ENCODE measurements at regions not wholly inside any gene's neighbourhood (a gene's known extent, or its start where the extent isn't known, plus 50 kb on each side); places are given as distances from the start of the nearest gene placed in this dataset.

DNA sequence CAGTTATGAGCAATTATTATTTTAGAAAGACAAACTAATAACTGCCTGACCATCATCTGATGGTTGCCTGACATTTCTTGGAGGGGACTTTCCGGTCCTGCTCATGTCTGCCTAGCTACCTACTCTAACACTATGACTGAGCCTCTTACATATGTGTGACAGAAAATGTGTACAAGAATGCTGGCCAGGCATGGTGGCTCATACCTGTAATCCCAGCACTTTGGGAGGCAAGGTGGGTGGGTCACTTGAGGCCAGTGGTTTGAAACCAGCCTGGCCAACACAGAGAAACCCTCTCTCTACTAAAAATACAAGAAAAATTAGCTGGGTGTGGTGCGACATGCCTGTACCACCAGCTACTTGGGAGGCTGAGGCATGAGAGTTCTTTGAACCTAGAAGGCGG is 666.3 kb downstream of the KCNJ3 start:
- Histone ChIP-seq H3K27ac (no peak overlapping the region), H3K4me3 (no peak overlapping the region), H3K36me3 (no peaks in the 10 kb centered on the region), H3K27me3 (no peaks in the 10 kb centered on the region), H3K4me1 (no peaks in the 10 kb centered on the region), H3K9me3 (no peaks in the 10 kb centered on the region)
- in situ Hi-C loops (cut with MboI; ENCODE audit: low pct_ligation_motif_present in 1 of 4, low pct_unique_long_range_greater_than_20kb in 1 of 4, low sequenced_read_pairs in 3 of 4) (no loop called here), intact Hi-C loops (cut with DNase I; ENCODE audit: low total_unique reads) (no loop called here)
- no peak for DNase-seq
- TF ChIP-seq POLR2A (IDR thresholded peaks at IDR 0.05) (no peak), EP300 (IDR thresholded peaks at IDR 0.05; ENCODE audit: low read depth) (no peak), POLR2AphosphoS5 (IDR thresholded peaks at IDR 0.05) (no peak)
- TF ChIP-seq, protein P1, sequence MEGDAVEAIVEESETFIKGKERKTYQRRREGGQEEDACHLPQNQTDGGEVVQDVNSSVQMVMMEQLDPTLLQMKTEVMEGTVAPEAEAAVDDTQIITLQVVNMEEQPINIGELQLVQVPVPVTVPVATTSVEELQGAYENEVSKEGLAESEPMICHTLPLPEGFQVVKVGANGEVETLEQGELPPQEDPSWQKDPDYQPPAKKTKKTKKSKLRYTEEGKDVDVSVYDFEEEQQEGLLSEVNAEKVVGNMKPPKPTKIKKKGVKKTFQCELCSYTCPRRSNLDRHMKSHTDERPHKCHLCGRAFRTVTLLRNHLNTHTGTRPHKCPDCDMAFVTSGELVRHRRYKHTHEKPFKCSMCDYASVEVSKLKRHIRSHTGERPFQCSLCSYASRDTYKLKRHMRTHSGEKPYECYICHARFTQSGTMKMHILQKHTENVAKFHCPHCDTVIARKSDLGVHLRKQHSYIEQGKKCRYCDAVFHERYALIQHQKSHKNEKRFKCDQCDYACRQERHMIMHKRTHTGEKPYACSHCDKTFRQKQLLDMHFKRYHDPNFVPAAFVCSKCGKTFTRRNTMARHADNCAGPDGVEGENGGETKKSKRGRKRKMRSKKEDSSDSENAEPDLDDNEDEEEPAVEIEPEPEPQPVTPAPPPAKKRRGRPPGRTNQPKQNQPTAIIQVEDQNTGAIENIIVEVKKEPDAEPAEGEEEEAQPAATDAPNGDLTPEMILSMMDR (IDR thresholded peaks at IDR 0.05): no peak
- 60 to 88% methylated on average over 1 to 3 of the region's 3 CpGs for WGBS, 2 donors (ENCODE audit: low coverage in 1 of 2)

DNA sequence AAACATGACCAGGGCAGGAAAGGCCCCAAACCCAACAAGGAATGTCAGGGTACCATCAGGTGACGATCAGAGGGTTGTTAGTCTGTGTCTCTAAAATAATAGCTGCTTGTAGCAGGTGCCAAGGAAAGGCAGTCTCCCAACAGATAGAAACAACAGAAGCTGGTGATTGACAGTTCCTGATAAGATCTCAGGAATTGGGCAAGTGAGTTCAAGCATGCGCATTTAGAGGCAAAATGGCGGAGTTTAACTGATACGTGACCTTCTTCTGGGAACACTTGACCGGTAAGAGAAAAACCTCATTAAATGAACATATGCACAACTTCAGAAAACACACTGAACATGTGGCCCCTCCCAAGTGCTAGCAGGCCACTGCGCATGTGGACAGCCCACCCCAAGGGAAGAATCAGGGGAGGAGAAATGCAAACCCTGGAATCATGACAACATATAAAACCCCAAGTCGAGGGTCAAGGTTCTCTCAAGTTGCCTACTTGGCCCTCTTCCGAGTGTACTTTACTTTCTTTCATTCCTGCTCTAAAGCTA is 664.9 kb downstream of the KCNJ3 start:
- 84 to 90% methylated on average over 5 to 8 of the region's 8 CpGs for WGBS, 2 donors (ENCODE audit: low coverage in 1 of 2)

DNA sequence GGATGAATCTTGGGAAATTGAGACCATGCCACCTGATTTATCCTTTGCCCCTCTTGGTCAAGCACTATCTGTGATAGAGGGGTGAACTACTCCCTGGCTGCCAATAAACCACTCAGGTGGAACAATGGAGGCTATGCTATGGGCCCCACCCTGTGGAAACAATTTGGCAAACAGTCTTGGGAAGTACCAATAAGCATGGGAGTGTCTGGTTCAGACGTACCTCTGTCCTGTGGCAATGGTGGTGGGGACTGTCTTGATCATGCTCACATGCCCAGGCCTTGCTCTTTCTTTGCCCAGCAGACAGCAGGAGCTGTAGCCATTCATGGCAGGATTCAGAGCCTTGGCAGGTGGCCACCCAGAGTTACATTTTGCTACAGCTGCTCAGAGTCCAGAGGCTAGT is 658.7 kb downstream of the KCNJ3 start:
- WGBS, 2 donors (ENCODE audit: low coverage in 1 of 2): 43% methylated on average over 1 of the region's 1 CpG; no CpG with 5 or more reads in 1 of the 2 donors
- no peak overlapping the region for H3K4me3 ChIP-seq
- H3K27me3 ChIP-seq: no peaks in the 10 kb centered on the region
- intact Hi-C loops (cut with DNase I; ENCODE audit: low total_unique reads) (no loop called here), in situ Hi-C loops (cut with MboI; ENCODE audit: low pct_ligation_motif_present in 1 of 4, low pct_unique_long_range_greater_than_20kb in 1 of 4, low sequenced_read_pairs in 3 of 4) (no loop called here)
- H3K27ac ChIP-seq: no peak overlapping the region
- H3K4me1 ChIP-seq: no peaks in the 10 kb centered on the region
- TF ChIP-seq POLR2AphosphoS5 (IDR thresholded peaks at IDR 0.05) (no peak), POLR2A (IDR thresholded peaks at IDR 0.05) (no peak), EP300 (IDR thresholded peaks at IDR 0.05; ENCODE audit: low read depth) (no peak)
- TF ChIP-seq, protein P1 (IDR thresholded peaks at IDR 0.05): no peak
- no peaks in the 10 kb centered on the region for H3K9me3 ChIP-seq
- H3K36me3 ChIP-seq: no peaks in the 10 kb centered on the region
- DNase-seq: no peak

More for the DNA sequence above, 664.9 kb downstream of the KCNJ3 start:
- Histone ChIP-seq H3K27ac (no peak overlapping the region), H3K4me1 (no peaks in the 10 kb centered on the region), H3K9me3 (no peaks in the 10 kb centered on the region), H3K36me3 (no peaks in the 10 kb centered on the region), H3K4me3 (no peak overlapping the region), H3K27me3 (no peaks in the 10 kb centered on the region)
- in situ Hi-C loops (cut with MboI; ENCODE audit: low pct_ligation_motif_present in 1 of 4, low pct_unique_long_range_greater_than_20kb in 1 of 4, low sequenced_read_pairs in 3 of 4): no loop called here
- no peak for DNase-seq
- intact Hi-C loops (cut with DNase I; ENCODE audit: low total_unique reads): no loop called here
- TF ChIP-seq POLR2AphosphoS5 (IDR thresholded peaks at IDR 0.05) (no peak), POLR2A (IDR thresholded peaks at IDR 0.05) (no peak), EP300 (IDR thresholded peaks at IDR 0.05; ENCODE audit: low read depth) (no peak)
- TF ChIP-seq, protein P1 (IDR thresholded peaks at IDR 0.05): no peak

DNA sequence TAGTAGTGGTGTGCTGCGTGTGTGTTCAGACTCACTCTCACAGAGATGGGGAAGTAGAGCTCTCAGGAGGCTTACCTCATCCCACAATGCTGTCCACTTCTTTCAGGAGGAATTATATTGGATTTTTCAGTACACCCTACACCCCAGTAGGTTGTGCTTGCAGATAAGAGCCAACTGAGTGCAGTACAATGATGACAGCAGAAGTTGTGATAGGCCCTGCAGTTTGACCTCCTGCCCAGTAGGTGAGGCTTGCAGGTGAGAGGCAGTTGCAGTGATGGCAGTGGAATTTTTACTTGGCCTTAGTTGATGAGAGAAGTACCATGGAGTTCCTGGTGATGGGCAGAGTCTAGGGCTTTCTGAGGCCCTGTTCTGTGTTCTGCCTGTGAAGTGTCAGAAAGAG is 657.8 kb downstream of the KCNJ3 start:
- Histone ChIP-seq H3K4me1 (no peaks in the 10 kb centered on the region), H3K9me3 (no peaks in the 10 kb centered on the region), H3K27me3 (no peaks in the 10 kb centered on the region), H3K36me3 (no peaks in the 10 kb centered on the region), H3K4me3 (no peak overlapping the region), H3K27ac (no peak overlapping the region)
- in situ Hi-C loops (cut with MboI; ENCODE audit: low pct_ligation_motif_present in 1 of 4, low pct_unique_long_range_greater_than_20kb in 1 of 4, low sequenced_read_pairs in 3 of 4) (no loop called here), intact Hi-C loops (cut with DNase I; ENCODE audit: low total_unique reads) (no loop called here)
- DNase-seq: no peak
- WGBS, 2 donors (ENCODE audit: low coverage in 1 of 2): 33 to 82% methylated on average over 1 of the region's 1 CpG
- no peak for TF ChIP-seq EP300 (IDR thresholded peaks at IDR 0.05; ENCODE audit: low read depth)
- no peak for TF ChIP-seq POLR2AphosphoS5 (IDR thresholded peaks at IDR 0.05)
- TF ChIP-seq POLR2A (IDR thresholded peaks at IDR 0.05): no peak
